Ovary (tissue), 7 donors: ENCODE measurements at regions not wholly inside any gene's neighbourhood (a gene's known extent, or its start where the extent isn't known, plus 50 kb on each side); places are given as distances from the start of the nearest gene placed in this dataset.

Source experiments
- DNase-seq, 5 donors: peaks; one replicate each; pipeline ENCODE4 v3.0.0-alpha.2; 2019 to 2020
- H3K27ac ChIP-seq, 2 donors: fragments of 200-600 bp; one replicate each; pipeline versions ENCODE4 v1.5.1 to v1.8.0; 2019 to 2022
- H3K27me3 ChIP-seq: fragments of 200-600 bp; one replicate; pipeline ENCODE4 v1.8.0; 2022
- H3K36me3 ChIP-seq: fragments of 200-600 bp; sonication (generic); one replicate; pipeline ENCODE4 v1.5.1; 2019
- H3K4me1 ChIP-seq: one replicate; pipeline ENCODE4 v1.8.1; 2013; ENCODE audit warnings: mild to moderate bottlenecking, moderate library complexity; ENCODE audit not compliant: insufficient read depth
- H3K4me3 ChIP-seq: fragments of 200-600 bp; sonication (generic); one replicate; pipeline ENCODE4 v1.5.1; 2017
- H3K9me3 ChIP-seq, 2 donors: fragments of 200-600 bp in 1 of 2; sonication (generic) in 1 of 2; one replicate each; pipeline versions ENCODE4 v1.5.1 to v1.8.1; 2013 to 2019; ENCODE audit warnings: mild to moderate bottlenecking in 1 of 2, moderate library complexity in 1 of 2
- EP300 ChIP-seq: sonication (generic); formaldehyde crosslinking; IDR thresholded peaks from one replicate; pipeline ENCODE4 v1.6.1; 2017; ENCODE audit warnings: antibody characterized with exemption
- POLR2A ChIP-seq: fragments of 450-650 bp; IDR thresholded peaks from one replicate; pipeline ENCODE4 v1.6.1; 2017; ENCODE audit warnings: antibody characterized with exemption, mild to moderate bottlenecking, moderate library complexity
- WGBS, 3 donors: extraction: QIAGEN DNeasy Blood & Tissue Kit in 1 of 3; methylation state at CpG; one replicate each; pipeline versions ENCODE4 v1.1.5 to v1.1.7; 2013 to 2017; 5-methylcytosine and 5-hydroxymethylcytosine counted together
- intact Hi-C, 4 donors: fragments of 100-400 bp; cut with DNase I; formaldehyde crosslinking; loops; one replicate each; pipeline versions ENCODE4 v1.11.0 to v1.15.1; 2022 to 2023
- TF ChIP-seq, protein P1 (sequence below), 3 donors: fragments of 450-650 bp in 2 of 3; fragments of 200-600 bp in 1 of 3; IDR thresholded peaks; one replicate each; pipeline versions ENCODE4 v1.5.1 to v1.8.0; 2016 to 2022; ENCODE audit warnings: antibody characterized with exemption in 3 of 3, mild to moderate bottlenecking in 1 of 3
- donor health status: DM: no; HTN: no; CAD: no; lungs with moderate emphysema.
- donor health status: DM: no; HTN: no; CAD: no.
- donor health status: Bipolar disorder and iron deficiency.
- donor health status: DM: no; HTN: no; CAD: no.
- donor health status: DM: yes; HTN: yes; CAD: no.

DNA sequence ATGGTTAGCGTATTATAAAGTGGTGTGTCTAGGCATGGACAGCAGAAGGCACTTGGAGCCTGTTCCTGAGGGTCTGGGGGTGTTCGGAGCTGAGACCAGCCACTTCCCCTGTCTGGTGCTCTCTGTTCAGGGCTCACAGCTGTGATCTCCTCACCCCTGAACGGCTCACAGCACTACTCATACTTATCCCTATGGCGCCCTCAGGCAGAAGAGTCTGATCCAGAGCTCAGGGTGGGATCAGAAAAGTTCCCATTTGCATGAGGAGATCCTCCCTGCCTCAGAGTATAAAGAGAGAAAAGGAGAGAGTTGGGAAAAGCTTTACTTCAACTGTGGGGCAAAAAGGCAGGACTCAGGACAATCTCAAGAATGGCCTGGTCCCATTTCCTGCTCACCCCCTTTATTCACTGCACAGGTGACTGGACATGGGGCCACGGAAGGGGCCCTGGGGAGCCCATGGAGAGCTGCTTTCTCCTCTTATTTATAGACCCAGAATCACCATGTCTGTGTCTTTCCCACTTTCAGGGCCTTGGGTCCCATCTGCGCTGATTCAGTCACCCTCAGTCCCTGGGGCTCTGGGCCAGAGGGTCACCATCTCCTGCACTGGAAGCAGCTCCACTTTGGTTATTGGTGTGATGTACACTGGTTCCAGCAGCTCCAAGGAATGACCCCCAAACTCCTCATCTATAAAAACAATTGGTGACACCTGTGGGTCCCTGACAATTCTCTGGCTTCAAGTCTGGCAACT lies 97.0 kb upstream of the TOP3B start:
- TF ChIP-seq, protein P1, sequence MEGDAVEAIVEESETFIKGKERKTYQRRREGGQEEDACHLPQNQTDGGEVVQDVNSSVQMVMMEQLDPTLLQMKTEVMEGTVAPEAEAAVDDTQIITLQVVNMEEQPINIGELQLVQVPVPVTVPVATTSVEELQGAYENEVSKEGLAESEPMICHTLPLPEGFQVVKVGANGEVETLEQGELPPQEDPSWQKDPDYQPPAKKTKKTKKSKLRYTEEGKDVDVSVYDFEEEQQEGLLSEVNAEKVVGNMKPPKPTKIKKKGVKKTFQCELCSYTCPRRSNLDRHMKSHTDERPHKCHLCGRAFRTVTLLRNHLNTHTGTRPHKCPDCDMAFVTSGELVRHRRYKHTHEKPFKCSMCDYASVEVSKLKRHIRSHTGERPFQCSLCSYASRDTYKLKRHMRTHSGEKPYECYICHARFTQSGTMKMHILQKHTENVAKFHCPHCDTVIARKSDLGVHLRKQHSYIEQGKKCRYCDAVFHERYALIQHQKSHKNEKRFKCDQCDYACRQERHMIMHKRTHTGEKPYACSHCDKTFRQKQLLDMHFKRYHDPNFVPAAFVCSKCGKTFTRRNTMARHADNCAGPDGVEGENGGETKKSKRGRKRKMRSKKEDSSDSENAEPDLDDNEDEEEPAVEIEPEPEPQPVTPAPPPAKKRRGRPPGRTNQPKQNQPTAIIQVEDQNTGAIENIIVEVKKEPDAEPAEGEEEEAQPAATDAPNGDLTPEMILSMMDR (IDR thresholded peaks at IDR 0.05) = no peak
- TF ChIP-seq EP300 = no peak
- TF ChIP-seq POLR2A = no peak
- Histone ChIP-seq H3K4me3 (no peak overlapping the region), H3K27me3 (no peaks in the 10 kb centered on the region), H3K9me3 (no peaks in the 10 kb centered on the region), H3K27ac (no peak overlapping the region), H3K4me1 (no peaks in the 10 kb centered on the region), H3K36me3 (no peaks in the 10 kb centered on the region)
- WGBS, 3 donors = 67 to 71% (median 69%) methylated on average over 6 of the region's 6 CpGs
- intact Hi-C loops = no loop called here
- no peak for DNase-seq

DNA sequence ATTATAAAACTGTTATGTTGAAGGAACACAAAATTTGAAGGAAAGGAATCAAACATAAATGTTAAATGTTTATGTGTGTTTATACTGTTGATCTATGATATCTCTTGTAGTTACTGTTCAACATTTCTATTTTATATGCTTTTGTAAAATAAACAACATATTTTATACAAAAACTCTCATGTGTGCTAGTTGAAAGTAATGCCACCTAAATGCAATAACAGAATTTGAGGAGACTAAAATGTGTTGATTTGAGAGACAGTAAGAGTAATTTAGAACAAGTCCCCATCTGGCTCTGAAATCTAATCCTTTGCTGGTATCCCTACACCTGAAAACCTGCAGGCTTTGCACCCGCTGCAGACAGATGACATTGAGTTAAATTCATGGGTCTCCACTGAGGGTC lies 95.7 kb upstream of the TOP3B start:
- Histone ChIP-seq H3K36me3 (no peaks in the 10 kb centered on the region), H3K4me3 (no peak overlapping the region), H3K9me3 (no peaks in the 10 kb centered on the region), H3K27me3 (no peaks in the 10 kb centered on the region), H3K27ac (no peak overlapping the region), H3K4me1 (no peaks in the 10 kb centered on the region)
- TF ChIP-seq EP300 (no peak), POLR2A (no peak)
- TF ChIP-seq, protein P1 (IDR thresholded peaks at IDR 0.05) = no peak
- intact Hi-C loops = no loop called here
- DNase-seq = no peak
- 43 to 71% (median 59%) methylated on average over 1 of the region's 1 CpG for WGBS, 3 donors

DNA sequence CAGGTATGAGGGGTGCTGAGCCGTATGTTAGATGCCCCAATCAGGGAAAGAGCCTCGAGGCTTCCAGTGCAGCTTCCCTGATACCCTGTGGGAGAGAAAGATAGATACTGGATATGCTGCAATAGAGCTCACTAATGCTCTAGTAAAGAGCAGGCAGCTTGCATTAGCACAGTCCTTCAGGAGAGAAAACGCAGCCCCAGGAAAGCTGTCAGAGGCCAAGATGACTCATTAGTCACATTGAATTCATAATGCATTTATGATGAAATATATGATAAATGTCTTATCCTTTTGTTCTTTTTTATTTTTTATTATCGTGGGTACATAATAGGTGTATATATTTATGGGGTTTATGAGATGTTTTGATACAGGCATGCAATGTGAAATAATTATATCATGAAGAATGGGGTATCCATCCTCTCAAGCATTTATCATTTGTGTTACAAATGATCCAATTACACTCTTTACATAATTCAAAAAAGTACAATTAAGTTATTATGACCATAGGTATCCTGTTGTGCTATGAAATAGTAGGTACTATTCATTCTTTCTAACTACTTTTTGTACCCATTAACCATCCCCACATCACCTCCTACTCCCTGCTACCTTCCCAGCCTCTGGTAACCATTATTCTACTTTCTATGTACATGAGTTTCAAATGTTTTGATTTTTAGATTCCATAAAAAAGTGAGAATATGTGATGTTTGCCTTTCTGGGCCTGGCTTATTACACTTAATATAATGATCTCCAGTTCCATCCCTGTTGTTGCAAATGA lies 94.5 kb upstream of the TOP3B start:
- intact Hi-C loops = no loop called here
- Histone ChIP-seq H3K27ac (no peak overlapping the region), H3K27me3 (no peaks in the 10 kb centered on the region), H3K4me3 (no peak overlapping the region), H3K36me3 (no peaks in the 10 kb centered on the region), H3K9me3 (no peaks in the 10 kb centered on the region), H3K4me1 (no peaks in the 10 kb centered on the region)
- TF ChIP-seq EP300 (no peak), POLR2A (no peak)
- TF ChIP-seq, protein P1 (IDR thresholded peaks at IDR 0.05) = no peak
- no peak for DNase-seq
- 47 to 52% (median 49%) methylated on average over 4 of the region's 4 CpGs for WGBS, 3 donors

DNA sequence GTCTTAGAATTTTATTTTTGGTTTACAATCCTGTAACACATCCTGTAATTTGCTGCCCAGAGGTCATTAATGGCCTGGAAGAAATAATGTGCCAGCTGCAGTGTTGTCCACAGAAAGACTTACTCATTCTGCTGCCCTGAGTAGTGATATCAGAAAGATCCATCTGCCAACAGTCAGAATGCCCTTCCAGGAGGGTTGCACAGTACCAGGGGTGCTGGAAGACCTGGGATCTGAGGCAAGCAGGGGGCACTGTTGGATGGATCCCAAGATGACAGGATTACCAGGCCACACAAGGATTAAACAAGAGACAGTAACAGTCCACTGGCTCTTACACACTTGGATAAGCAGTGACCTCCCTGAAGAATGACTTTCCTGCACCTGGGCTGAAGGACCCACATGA lies 93.8 kb upstream of the TOP3B start:
- H3K9me3 ChIP-seq = no peaks in the 10 kb centered on the region
- no peaks in the 10 kb centered on the region for H3K36me3 ChIP-seq
- H3K27ac ChIP-seq = no peak overlapping the region
- intact Hi-C loops = no loop called here
- no peak for DNase-seq
- H3K27me3 ChIP-seq = no peaks in the 10 kb centered on the region
- no peak overlapping the region for H3K4me3 ChIP-seq
- no peaks in the 10 kb centered on the region for H3K4me1 ChIP-seq
- TF ChIP-seq, protein P1 (IDR thresholded peaks at IDR 0.05) = no peak
- no peak for TF ChIP-seq EP300
- no peak for TF ChIP-seq POLR2A
